ENCODE measurements at regions not wholly inside any gene's neighbourhood (a gene's known extent, or its start where the extent isn't known, plus 50 kb on each side); places are given as distances from the start of the nearest gene placed in this dataset.

DNA sequence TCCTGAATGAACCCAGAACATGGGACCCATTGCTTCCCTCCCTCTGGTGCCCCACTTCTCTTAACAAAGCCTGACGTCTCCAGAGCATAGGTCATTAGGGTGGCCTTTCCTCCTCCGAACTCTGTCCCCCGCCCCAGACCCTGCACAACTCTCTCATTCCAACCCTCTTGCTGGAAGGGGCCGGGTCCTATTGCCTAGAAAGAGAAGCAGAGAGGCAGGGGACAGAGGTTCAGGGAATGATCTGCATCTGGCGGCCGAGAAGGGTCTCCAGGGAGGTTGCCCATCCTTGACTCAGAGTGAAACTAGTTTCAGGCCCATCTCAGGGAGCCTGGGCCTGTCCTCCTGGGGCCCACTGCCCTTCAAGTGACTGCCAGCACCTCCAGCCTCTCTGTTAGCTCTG lies 79.0 kb downstream of the LINGO1 start:
- TF ChIP-seq, protein P1, sequence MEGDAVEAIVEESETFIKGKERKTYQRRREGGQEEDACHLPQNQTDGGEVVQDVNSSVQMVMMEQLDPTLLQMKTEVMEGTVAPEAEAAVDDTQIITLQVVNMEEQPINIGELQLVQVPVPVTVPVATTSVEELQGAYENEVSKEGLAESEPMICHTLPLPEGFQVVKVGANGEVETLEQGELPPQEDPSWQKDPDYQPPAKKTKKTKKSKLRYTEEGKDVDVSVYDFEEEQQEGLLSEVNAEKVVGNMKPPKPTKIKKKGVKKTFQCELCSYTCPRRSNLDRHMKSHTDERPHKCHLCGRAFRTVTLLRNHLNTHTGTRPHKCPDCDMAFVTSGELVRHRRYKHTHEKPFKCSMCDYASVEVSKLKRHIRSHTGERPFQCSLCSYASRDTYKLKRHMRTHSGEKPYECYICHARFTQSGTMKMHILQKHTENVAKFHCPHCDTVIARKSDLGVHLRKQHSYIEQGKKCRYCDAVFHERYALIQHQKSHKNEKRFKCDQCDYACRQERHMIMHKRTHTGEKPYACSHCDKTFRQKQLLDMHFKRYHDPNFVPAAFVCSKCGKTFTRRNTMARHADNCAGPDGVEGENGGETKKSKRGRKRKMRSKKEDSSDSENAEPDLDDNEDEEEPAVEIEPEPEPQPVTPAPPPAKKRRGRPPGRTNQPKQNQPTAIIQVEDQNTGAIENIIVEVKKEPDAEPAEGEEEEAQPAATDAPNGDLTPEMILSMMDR (IDR thresholded peaks at IDR 0.05; ENCODE audit: insufficient read depth, low read length, poor library complexity, severe bottlenecking), result no peak
- H3K36me3 ChIP-seq (ENCODE audit: control insufficient read depth, insufficient read depth, low read length), result no peaks in the 10 kb centered on the region
- no peak overlapping the region for H3K4me3 ChIP-seq (replicated peaks; ENCODE audit: low read depth, low read length)
- peaks cover 1% of the 10 kb centered on the region; the same call in 1 of the 2 replicates for H3K27me3 ChIP-seq (replicated peaks; ENCODE audit: control insufficient read depth, insufficient read depth, low read length)
- no peak for DNase-seq (ENCODE audit: extremely low read depth, insufficient read length)

DNA sequence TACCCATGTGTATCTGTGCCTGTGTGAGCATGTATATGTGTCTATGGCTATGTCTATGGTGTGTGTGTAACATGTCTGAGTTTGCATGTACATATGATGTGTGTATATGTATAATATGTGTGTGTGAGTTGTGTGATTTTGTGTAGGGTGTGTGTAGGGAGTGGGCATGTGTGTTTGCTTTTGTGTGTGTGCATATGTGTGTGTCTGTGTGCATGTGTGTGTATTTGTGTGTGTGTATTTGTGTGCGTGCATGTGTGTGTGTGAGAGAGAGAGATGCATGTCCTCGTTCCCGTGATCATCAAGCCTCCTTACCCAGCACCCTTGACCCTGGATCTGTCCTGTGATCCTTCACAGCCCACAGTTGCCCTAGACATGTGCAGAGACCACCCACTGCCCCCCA lies 79.5 kb downstream of the LINGO1 start:
- TF ChIP-seq, protein P1 (IDR thresholded peaks at IDR 0.05; ENCODE audit: insufficient read depth, low read length, poor library complexity, severe bottlenecking), result no peak
- Histone ChIP-seq H3K4me3 (replicated peaks; ENCODE audit: low read depth, low read length) (no peak overlapping the region), H3K27me3 (replicated peaks; ENCODE audit: control insufficient read depth, insufficient read depth, low read length) (peaks cover 1% of the 10 kb centered on the region; the same call in 1 of the 2 replicates), H3K36me3 (ENCODE audit: control insufficient read depth, insufficient read depth, low read length) (no peaks in the 10 kb centered on the region)
- DNase-seq (ENCODE audit: extremely low read depth, insufficient read length), result no peak

DNA sequence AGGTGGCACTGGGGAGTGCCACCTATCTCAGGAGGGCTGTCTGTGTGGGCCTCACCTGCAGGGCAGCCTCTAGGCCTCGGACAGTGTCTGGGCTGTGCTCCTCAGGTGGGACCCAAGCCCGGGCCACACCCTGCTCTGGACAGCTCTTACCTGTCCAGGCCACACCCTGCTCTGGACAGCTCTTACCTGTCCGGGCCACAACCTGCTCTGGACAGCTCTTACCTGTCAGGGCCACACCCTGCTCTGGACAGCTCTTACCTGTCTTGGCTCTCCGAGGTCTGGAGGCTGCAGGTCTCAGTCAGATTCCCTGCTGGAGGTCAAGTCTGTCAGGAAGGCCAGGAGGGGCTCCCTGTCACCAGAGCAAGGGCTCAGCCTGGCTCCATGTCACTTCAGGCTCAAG lies 80.6 kb downstream of the LINGO1 start:
- Histone ChIP-seq H3K27me3 (replicated peaks; ENCODE audit: control insufficient read depth, insufficient read depth, low read length) (no peaks in the 10 kb centered on the region; the same call in 1 of the 2 replicates), H3K4me3 (replicated peaks; ENCODE audit: low read depth, low read length) (no peak overlapping the region), H3K36me3 (ENCODE audit: control insufficient read depth, insufficient read depth, low read length) (no peaks in the 10 kb centered on the region)
- DNase-seq (ENCODE audit: extremely low read depth, insufficient read length), result no peak
- TF ChIP-seq, protein P1 (IDR thresholded peaks at IDR 0.05; ENCODE audit: insufficient read depth, low read length, poor library complexity, severe bottlenecking), result no peak

DNA sequence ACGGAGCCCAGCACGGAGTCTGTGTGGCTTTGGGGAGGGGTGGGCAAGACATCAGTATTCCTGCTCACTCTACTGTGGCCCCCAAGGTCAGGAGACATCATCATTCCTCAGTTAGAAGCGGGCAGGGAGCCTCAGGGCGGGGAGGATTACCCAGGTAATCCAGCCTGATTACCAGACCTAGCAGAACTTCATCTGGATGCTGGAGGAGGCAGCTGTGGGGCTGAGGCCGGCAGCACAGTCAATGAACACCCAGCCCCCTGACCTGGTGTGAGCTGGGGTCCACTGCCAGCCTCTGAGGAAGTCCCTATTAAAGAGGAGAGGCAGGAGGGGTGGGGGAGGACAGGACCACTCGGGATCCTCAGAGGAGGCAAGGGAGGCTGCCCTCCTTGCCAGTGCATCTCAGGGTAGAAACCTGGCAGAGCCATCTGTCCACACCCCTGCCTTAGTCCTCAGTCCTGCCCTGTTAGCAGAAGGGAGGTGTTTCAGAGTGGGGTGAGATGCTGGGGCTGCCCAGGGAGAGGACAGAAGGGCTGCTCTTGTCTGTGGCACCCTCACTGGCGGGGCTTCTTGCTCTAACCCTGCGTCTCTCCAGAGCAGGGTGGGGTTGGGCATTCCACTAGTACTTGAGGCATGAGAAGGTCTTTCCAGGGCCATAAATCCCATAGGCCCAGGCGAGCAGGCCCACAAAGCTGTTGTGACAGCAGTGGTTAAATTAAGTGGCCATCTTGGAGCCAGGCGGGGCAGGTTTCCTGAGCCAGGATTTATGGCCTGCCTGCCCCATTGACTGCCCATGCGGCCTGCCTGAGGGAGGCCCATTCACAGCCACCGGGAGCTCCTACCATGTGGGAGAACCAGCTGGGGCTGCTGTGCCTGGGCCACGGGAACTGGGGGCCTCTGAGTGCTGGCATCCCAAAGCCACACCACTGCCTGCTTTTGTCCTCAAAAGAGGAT lies 82.1 kb downstream of the LINGO1 start:
- no peaks in the 10 kb centered on the region for H3K36me3 ChIP-seq (ENCODE audit: control insufficient read depth, insufficient read depth, low read length)

DNA sequence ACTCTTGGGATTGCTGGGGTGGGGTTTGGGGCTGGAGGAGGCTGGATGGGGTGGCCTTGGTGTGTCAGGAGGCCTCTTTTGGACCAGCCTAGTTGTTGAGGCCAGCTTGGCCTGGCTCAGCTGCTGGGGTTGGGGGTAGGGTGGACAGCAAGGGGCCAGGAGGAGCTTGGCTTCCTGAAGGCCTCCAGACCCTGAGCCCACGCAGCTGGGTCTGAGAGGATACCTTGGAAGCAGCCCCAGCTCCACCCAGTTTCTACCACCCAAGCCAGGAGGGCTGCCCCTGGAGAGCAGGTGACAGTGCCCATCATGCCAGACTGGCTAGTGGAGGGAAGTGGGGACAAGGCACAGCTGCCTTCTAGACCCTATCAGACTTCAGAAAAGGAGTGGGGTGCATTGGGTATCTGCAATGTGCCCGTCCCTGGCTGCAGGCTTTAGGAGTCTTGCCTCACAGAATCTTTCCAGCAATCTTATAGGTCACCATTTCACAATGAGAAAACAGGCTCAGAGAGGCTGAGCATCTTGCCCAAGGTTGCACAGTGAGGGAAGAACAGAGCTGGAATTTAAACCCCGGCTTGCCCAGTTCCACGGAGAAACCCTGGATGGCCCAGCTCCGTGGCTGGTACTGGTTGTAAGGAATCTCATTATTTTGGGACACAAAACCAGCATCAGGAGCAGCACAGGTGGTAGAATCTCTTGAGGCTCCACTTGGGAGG lies 83.0 kb downstream of the LINGO1 start:
- TF ChIP-seq, protein P1 (IDR thresholded peaks at IDR 0.05; ENCODE audit: insufficient read depth, low read length, poor library complexity, severe bottlenecking), result no peak
- H3K4me3 ChIP-seq (replicated peaks; ENCODE audit: low read depth, low read length), result no peak overlapping the region

More for the DNA sequence above, 82.1 kb downstream of the LINGO1 start:
- H3K4me3 ChIP-seq (replicated peaks; ENCODE audit: low read depth, low read length), result no peak overlapping the region
- DNase-seq (ENCODE audit: extremely low read depth, insufficient read length), result no peak
- no peaks in the 10 kb centered on the region; the same call in 1 of the 2 replicates for H3K27me3 ChIP-seq (replicated peaks; ENCODE audit: control insufficient read depth, insufficient read depth, low read length)
- TF ChIP-seq, protein P1 (IDR thresholded peaks at IDR 0.05; ENCODE audit: insufficient read depth, low read length, poor library complexity, severe bottlenecking), result no peak

More for the DNA sequence above, 83.0 kb downstream of the LINGO1 start:
- no peak for DNase-seq (ENCODE audit: extremely low read depth, insufficient read length)
- Histone ChIP-seq H3K36me3 (ENCODE audit: control insufficient read depth, insufficient read depth, low read length) (no peaks in the 10 kb centered on the region), H3K27me3 (replicated peaks; ENCODE audit: control insufficient read depth, insufficient read depth, low read length) (no peaks in the 10 kb centered on the region; the same call in 1 of the 2 replicates)

Data from GM06990 (cell line).